ENCODE measurements at regions not wholly inside any gene's neighbourhood (a gene's known extent, or its start where the extent isn't known, plus 50 kb on each side); places are given as distances from the start of the nearest gene placed in this dataset.
"Not testable (repeated sequence)": the region's sequence is repeated elsewhere in the genome, so short reads cannot be mapped to it uniquely, and the experiment has no call there.

- ATAC-seq, result no peak
- no peak for DNase-seq
- peaks cover 38% of the 10 kb centered on the region for H3K4me1 Mint-ChIP-seq
- H3K4me3 Mint-ChIP-seq, result no peak overlapping the region
- no peak overlapping the region for H3K27ac Mint-ChIP-seq
- no peaks in the 10 kb centered on the region for H3K27me3 Mint-ChIP-seq
- H3K9me3 Mint-ChIP-seq, result no peaks in the 10 kb centered on the region
Measured at GRCh38 chr4:152073351-152074087, 312.7 kb upstream of the GATB start.

- DNase-seq, result no peak
- Mint-ChIP-seq H3K4me1 (peaks cover 44% of the 10 kb centered on the region), H3K27ac (peak overlapping the region in 1 of 2 donors; percentile 88), H3K27me3 (no peaks in the 10 kb centered on the region), H3K9me3 (peaks cover 0 to 4% of the 10 kb centered on the region in 2 donors), H3K4me3 (no peak overlapping the region)
- no peak for ATAC-seq
Measured at GRCh38 chr4:152072906-152073305, 312.1 kb upstream of the GATB start.

- peaks cover 0 to 6% of the 10 kb centered on the region in 2 donors for H3K9me3 Mint-ChIP-seq
- no peak for DNase-seq
- no peak for ATAC-seq
- H3K4me1 Mint-ChIP-seq, result peaks cover 44% of the 10 kb centered on the region
- peak overlapping the region in 1 of 2 donors; percentile 42 for H3K27ac Mint-ChIP-seq
- no peak overlapping the region for H3K4me3 Mint-ChIP-seq
- H3K27me3 Mint-ChIP-seq, result no peaks in the 10 kb centered on the region
Measured at GRCh38 chr4:152072001-152072485, 311.2 kb upstream of the GATB start.

- peaks cover 44% of the 10 kb centered on the region for H3K4me1 Mint-ChIP-seq
- peak overlapping the region in 1 of 2 donors; percentile 37 for H3K27ac Mint-ChIP-seq
- ATAC-seq, result no peak
Measured at GRCh38 chr4:152070854-152071253, 310.0 kb upstream of the GATB start.

GRCh38 chr4:152068866-152069265 is 308.1 kb upstream of the GATB start:
- H3K27ac Mint-ChIP-seq, result no peak overlapping the region
- H3K4me1 Mint-ChIP-seq, result peaks cover 33% of the 10 kb centered on the region
- ATAC-seq (no peak), DNase-seq (no peak)
- H3K4me3 Mint-ChIP-seq, result no peak overlapping the region
- H3K9me3 Mint-ChIP-seq, result peaks cover 0 to 6% of the 10 kb centered on the region in 2 donors
- no peaks in the 10 kb centered on the region for H3K27me3 Mint-ChIP-seq

More at GRCh38 chr4:152070854-152071253, 310.0 kb upstream of the GATB start:
- no peak for DNase-seq
- Mint-ChIP-seq H3K27me3 (no peaks in the 10 kb centered on the region), H3K9me3 (peaks cover 0 to 6% of the 10 kb centered on the region in 2 donors), H3K4me3 (no peak overlapping the region)

GRCh38 chr4:152065545-152065944 is 304.7 kb upstream of the GATB start:
- Mint-ChIP-seq H3K4me3 (no peak overlapping the region), H3K9me3 (peaks cover 0 to 6% of the 10 kb centered on the region in 2 donors), H3K27me3 (no peaks in the 10 kb centered on the region), H3K4me1 (peaks cover 17% of the 10 kb centered on the region), H3K27ac (peak overlapping the region in 1 of 2 donors; percentile 28)
- peak; percentile 65 for ATAC-seq
- DNase-seq, result no peak

- H3K4me3 Mint-ChIP-seq, result no peak overlapping the region
- DNase-seq (no peak), ATAC-seq (no peak)
- H3K27me3 Mint-ChIP-seq, result no peaks in the 10 kb centered on the region
- no peak overlapping the region for H3K27ac Mint-ChIP-seq
- H3K9me3 Mint-ChIP-seq, result peaks cover 0 to 6% of the 10 kb centered on the region in 2 donors
- peaks cover 17% of the 10 kb centered on the region for H3K4me1 Mint-ChIP-seq
Measured at GRCh38 chr4:152064753-152065152, 303.9 kb upstream of the GATB start.

GRCh38 chr4:152064282-152064681 is 303.5 kb upstream of the GATB start:
- Mint-ChIP-seq H3K4me1 (peaks cover 17% of the 10 kb centered on the region), H3K27ac (no peak overlapping the region), H3K9me3 (peaks cover 0 to 6% of the 10 kb centered on the region in 2 donors), H3K27me3 (no peaks in the 10 kb centered on the region), H3K4me3 (no peak overlapping the region)
- ATAC-seq (no peak), DNase-seq (no peak)

- H3K4me3 Mint-ChIP-seq, result no peak overlapping the region
- H3K4me1 Mint-ChIP-seq, result peaks cover 13% of the 10 kb centered on the region
- H3K27ac Mint-ChIP-seq, result no peak overlapping the region
- DNase-seq, result no peak
- no peak for ATAC-seq
- H3K27me3 Mint-ChIP-seq, result no peaks in the 10 kb centered on the region
- H3K9me3 Mint-ChIP-seq, result peaks cover 0 to 6% of the 10 kb centered on the region in 2 donors
Measured at GRCh38 chr4:152063621-152064240, 302.9 kb upstream of the GATB start.

- H3K27ac Mint-ChIP-seq, result no peak overlapping the region
- DNase-seq (no peak), ATAC-seq (no peak)
- H3K4me3 Mint-ChIP-seq, result no peak overlapping the region
- no peaks in the 10 kb centered on the region for H3K27me3 Mint-ChIP-seq
- H3K9me3 Mint-ChIP-seq, result peaks cover 5 to 8% of the 10 kb centered on the region in 2 donors
- H3K4me1 Mint-ChIP-seq, result peaks cover 7% of the 10 kb centered on the region
Measured at GRCh38 chr4:152062936-152063620, 302.3 kb upstream of the GATB start.

- Mint-ChIP-seq H3K27me3 (no peaks in the 10 kb centered on the region), H3K27ac (no peak overlapping the region), H3K9me3 (peaks cover 25 to 29% of the 10 kb centered on the region in 2 donors), H3K4me1 (peaks cover 11% of the 10 kb centered on the region), H3K4me3 (no peak overlapping the region)
- no peak for ATAC-seq
- DNase-seq, result no peak
Measured at GRCh38 chr4:152054731-152055130, 293.9 kb upstream of the GATB start.

- Mint-ChIP-seq H3K9me3 (peaks cover 20 to 25% of the 10 kb centered on the region in 2 donors), H3K27ac (peak overlapping the region in 1 of 2 donors; percentile 28), H3K27me3 (no peaks in the 10 kb centered on the region), H3K4me1 (peaks cover 11% of the 10 kb centered on the region), H3K4me3 (no peak overlapping the region)
- ATAC-seq, result no peak
- no peak for DNase-seq
Measured at GRCh38 chr4:152052451-152053057, 291.7 kb upstream of the GATB start.

- not testable (repeated sequence) for H3K27ac Mint-ChIP-seq, H3K27me3 Mint-ChIP-seq, H3K4me3 Mint-ChIP-seq, ATAC-seq, DNase-seq
- Mint-ChIP-seq H3K4me1 (peaks cover 11% of the 10 kb centered on the region), H3K9me3 (peaks cover 11 to 14% of the 10 kb centered on the region in 2 donors)
Measured at GRCh38 chr4:152051332-152051731, 290.5 kb upstream of the GATB start.

GRCh38 chr4:152050106-152050505 is 289.3 kb upstream of the GATB start:
- Mint-ChIP-seq H3K27me3 (no peaks in the 10 kb centered on the region), H3K4me3 (no peak overlapping the region), H3K27ac (no peak overlapping the region), H3K9me3 (peaks cover 5 to 7% of the 10 kb centered on the region in 2 donors), H3K4me1 (peaks cover 11% of the 10 kb centered on the region)
- no peak for DNase-seq
- no peak for ATAC-seq

GRCh38 chr4:152047451-152047850 is 286.6 kb upstream of the GATB start:
- DNase-seq, result no peak
- ATAC-seq, result no peak
- Mint-ChIP-seq H3K4me3 (no peak overlapping the region), H3K27me3 (no peaks in the 10 kb centered on the region), H3K9me3 (peaks cover 14 to 16% of the 10 kb centered on the region in 2 donors), H3K4me1 (peaks cover 2% of the 10 kb centered on the region), H3K27ac (no peak overlapping the region)

All from stimulated activated naive CD8-positive, alpha-beta T cell treated with anti-CD3 and anti-CD28 coated beads, Interleukin-15, amount 100 ng/mL, for 72 hours (primary cell).